CD14-positive monocyte (primary cell): ENCODE measurements at regions not wholly inside any gene's neighbourhood (a gene's known extent, or its start where the extent isn't known, plus 50 kb on each side); places are given as distances from the start of the nearest gene placed in this dataset.

ENCODE experiments used
- DNase-seq, 3 donors: peaks; one replicate each; pipeline ENCODE4 v3.0.0-alpha.2; 2011 to 2022
- H2AFZ ChIP-seq: 2 replicates; pipeline ENCODE4 v1.6.0; 2012; ENCODE audit warnings: mild to moderate bottlenecking, low read depth, low read length, inconsistent platforms; ENCODE audit not compliant: insufficient read depth, poor library complexity, severe bottlenecking
- H3K27ac ChIP-seq, 2 donors: 1 replicate in 1 of 2; 2 replicates in 1 of 2; pipeline ENCODE4 v1.5.1; 2012 to 2013; ENCODE audit warnings: low read length in 2 of 2, control low read depth in 1 of 2, inconsistent platforms in 1 of 2, low read depth in 1 of 2, mild to moderate bottlenecking in 1 of 2
- H3K27me3 ChIP-seq, 2 donors: one replicate each; pipeline versions ENCODE4 v1.6.0 to v1.6.1; 2011 to 2013; ENCODE audit warnings: low read length in 2 of 2; ENCODE audit not compliant: control insufficient read depth in 2 of 2, insufficient read depth in 2 of 2
- H3K36me3 ChIP-seq, 2 donors: replicated peaks in 1 of 2; 1 replicate in 1 of 2; 2 replicates in 1 of 2; pipeline versions ENCODE4 v1.5.1 to v1.6.1; 2012 to 2013; ENCODE audit warnings: low read length in 2 of 2, control low read depth in 1 of 2, inconsistent platforms in 1 of 2, mild to moderate bottlenecking in 1 of 2; ENCODE audit not compliant: insufficient read depth in 2 of 2, control insufficient read depth in 1 of 2
- H3K4me1 ChIP-seq, 2 donors: 1 replicate in 1 of 2; 2 replicates in 1 of 2; pipeline versions ENCODE4 v1.5.1 to v1.6.1; 2012 to 2013; ENCODE audit warnings: low read length in 2 of 2, control low read depth in 1 of 2, inconsistent platforms in 1 of 2, mild to moderate bottlenecking in 1 of 2, moderate library complexity in 1 of 2; ENCODE audit not compliant: insufficient read depth in 2 of 2, control insufficient read depth in 1 of 2
- H3K4me2 ChIP-seq: replicated peaks from 2 replicates; pipeline ENCODE3; 2012; ENCODE audit warnings: low read length, moderate library complexity, mild to moderate bottlenecking; ENCODE audit not compliant: poor library complexity, severe bottlenecking; ENCODE audit errors: extremely low read depth
- H3K4me3 ChIP-seq, 3 experiments: fragments of 200-600 bp in 1 of 3; sonication (generic) in 1 of 3; replicated peaks in 1 of 3; 1 replicate in 2 of 3; 2 replicates in 1 of 3; pipeline ENCODE4 v1.5.1; 2011 to 2013; ENCODE audit warnings: low read length in 3 of 3, mild to moderate bottlenecking in 3 of 3, control low read depth in 2 of 3, low read depth in 2 of 3, inconsistent platforms in 1 of 3, moderate library complexity in 1 of 3
- H3K79me2 ChIP-seq: 2 replicates; pipeline ENCODE4 v1.6.0; 2012; ENCODE audit warnings: mild to moderate bottlenecking, control low read depth, inconsistent platforms, low read length, moderate library complexity; ENCODE audit not compliant: insufficient read depth
- H3K9ac ChIP-seq: 2 replicates; pipeline ENCODE4 v1.6.0; 2017; ENCODE audit warnings: low read length, mild to moderate bottlenecking; ENCODE audit not compliant: insufficient read depth, poor library complexity, severe bottlenecking
- H3K9me3 ChIP-seq, 2 donors: replicated peaks in 1 of 2; 1 replicate in 1 of 2; 2 replicates in 1 of 2; pipeline versions ENCODE4 v1.5.1 to v1.6.1; 2012 to 2013; ENCODE audit warnings: low read length in 2 of 2, control low read depth in 1 of 2; ENCODE audit not compliant: control insufficient read depth in 1 of 2, insufficient read depth in 1 of 2
- H4K20me1 ChIP-seq: 2 replicates; pipeline ENCODE4 v1.6.0; 2012; ENCODE audit warnings: mild to moderate bottlenecking, low read length, control low read depth, moderate library complexity; ENCODE audit not compliant: insufficient read depth
- H3K27ac Mint-ChIP-seq, 7 donors: one replicate each; pipeline ENCODE4 v1.8.0; 2020; ENCODE audit warnings: mild to moderate bottlenecking in 7 of 7, mixed read lengths in 7 of 7, moderate library complexity in 6 of 7, inconsistent platforms in 2 of 7
- H3K27me3 Mint-ChIP-seq, 3 donors: one replicate each; pipeline ENCODE4 v1.8.0; 2021 to 2022; ENCODE audit warnings: low read depth in 3 of 3, mild to moderate bottlenecking in 3 of 3, mixed read lengths in 3 of 3, moderate library complexity in 3 of 3, inconsistent platforms in 1 of 3
- H3K36me3 Mint-ChIP-seq, 2 donors: one replicate each; pipeline ENCODE4 v1.8.0; 2020; ENCODE audit warnings: mixed read lengths in 2 of 2, inconsistent platforms in 1 of 2, mild to moderate bottlenecking in 1 of 2
- H3K4me1 Mint-ChIP-seq: one replicate; pipeline ENCODE4 v1.8.0; 2020; ENCODE audit warnings: mild to moderate bottlenecking, mixed read lengths
- H3K4me3 Mint-ChIP-seq, 2 donors: one replicate each; pipeline ENCODE4 v1.8.0; 2020; ENCODE audit warnings: mild to moderate bottlenecking in 2 of 2, mixed read lengths in 2 of 2, moderate library complexity in 1 of 2
- H3K9me3 Mint-ChIP-seq, 7 donors: one replicate each; pipeline ENCODE4 v1.8.0; 2020 to 2022; ENCODE audit warnings: mixed read lengths in 7 of 7, mild to moderate bottlenecking in 6 of 7, moderate library complexity in 6 of 7, inconsistent platforms in 2 of 7
- WGBS: methylation state at CpG from one replicate; pipeline ENCODE4 v1.1.5; 2013; ENCODE audit warnings: missing lambda C conversion rate; ENCODE audit not compliant: insufficient coverage; 5-methylcytosine and 5-hydroxymethylcytosine counted together
- intact Hi-C, 2 donors: fragments of 100-400 bp; cut with micrococcal nuclease; formaldehyde crosslinking; loops; one replicate each; pipeline versions ENCODE4 v1.15.0 to v1.15.1; 2023
- TF ChIP-seq, protein P1 (sequence below): fragments of 200-600 bp; IDR thresholded peaks from one replicate; pipeline ENCODE4 v1.8.0; 2022; ENCODE audit warnings: antibody characterized with exemption, mild to moderate bottlenecking

DNA sequence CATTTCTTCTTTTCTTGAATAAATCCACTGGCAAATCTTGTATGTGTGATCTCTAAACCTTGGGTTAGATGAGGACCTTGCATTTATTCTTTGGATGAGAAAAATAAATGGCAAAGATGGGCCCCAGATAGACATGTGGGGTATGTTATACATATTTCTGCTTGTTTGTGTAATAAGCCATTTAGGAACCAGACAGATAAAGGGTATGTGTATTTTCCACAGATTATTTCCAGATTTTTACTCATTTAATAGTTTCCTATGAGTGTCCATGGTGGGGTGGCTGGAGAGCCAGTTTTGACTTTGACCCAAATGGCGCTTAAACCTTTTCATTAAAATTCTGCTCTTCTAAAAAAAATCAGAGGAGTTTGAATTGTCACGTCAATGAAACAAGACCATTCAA, 102.8 kb downstream of the MYCN start:
- H3K4me1 Mint-ChIP-seq = no peaks in the 10 kb centered on the region
- H3K9me3 ChIP-seq = no peaks in the 10 kb centered on the region
- no peak overlapping the region for H3K27ac ChIP-seq
- H2AFZ ChIP-seq = no peak overlapping the region
- peaks cover 1 to 2% (median 2%) of the 10 kb centered on the region in 3 donors for H3K27me3 Mint-ChIP-seq
- no peak overlapping the region for H3K9ac ChIP-seq
- no peaks in the 10 kb centered on the region for H3K4me1 ChIP-seq
- WGBS = 83% methylated on average over 1 of the region's 2 CpGs
- DNase-seq = no peak
- H3K36me3 Mint-ChIP-seq = no peaks in the 10 kb centered on the region
- peaks cover 0 to 10% (median 3%) of the 10 kb centered on the region in 7 donors for H3K9me3 Mint-ChIP-seq
- no peak overlapping the region for H3K4me3 Mint-ChIP-seq
- TF ChIP-seq, protein P1, sequence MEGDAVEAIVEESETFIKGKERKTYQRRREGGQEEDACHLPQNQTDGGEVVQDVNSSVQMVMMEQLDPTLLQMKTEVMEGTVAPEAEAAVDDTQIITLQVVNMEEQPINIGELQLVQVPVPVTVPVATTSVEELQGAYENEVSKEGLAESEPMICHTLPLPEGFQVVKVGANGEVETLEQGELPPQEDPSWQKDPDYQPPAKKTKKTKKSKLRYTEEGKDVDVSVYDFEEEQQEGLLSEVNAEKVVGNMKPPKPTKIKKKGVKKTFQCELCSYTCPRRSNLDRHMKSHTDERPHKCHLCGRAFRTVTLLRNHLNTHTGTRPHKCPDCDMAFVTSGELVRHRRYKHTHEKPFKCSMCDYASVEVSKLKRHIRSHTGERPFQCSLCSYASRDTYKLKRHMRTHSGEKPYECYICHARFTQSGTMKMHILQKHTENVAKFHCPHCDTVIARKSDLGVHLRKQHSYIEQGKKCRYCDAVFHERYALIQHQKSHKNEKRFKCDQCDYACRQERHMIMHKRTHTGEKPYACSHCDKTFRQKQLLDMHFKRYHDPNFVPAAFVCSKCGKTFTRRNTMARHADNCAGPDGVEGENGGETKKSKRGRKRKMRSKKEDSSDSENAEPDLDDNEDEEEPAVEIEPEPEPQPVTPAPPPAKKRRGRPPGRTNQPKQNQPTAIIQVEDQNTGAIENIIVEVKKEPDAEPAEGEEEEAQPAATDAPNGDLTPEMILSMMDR = no peak
- no peak overlapping the region for H3K27ac Mint-ChIP-seq
- H3K4me3 ChIP-seq = no peak overlapping the region
- no peaks in the 10 kb centered on the region for H4K20me1 ChIP-seq
- no peaks in the 10 kb centered on the region for H3K79me2 ChIP-seq
- intact Hi-C loops = no loop called here
- no peak overlapping the region for H3K4me2 ChIP-seq
- H3K36me3 ChIP-seq = no peaks in the 10 kb centered on the region
- no peaks in the 10 kb centered on the region for H3K27me3 ChIP-seq

DNA sequence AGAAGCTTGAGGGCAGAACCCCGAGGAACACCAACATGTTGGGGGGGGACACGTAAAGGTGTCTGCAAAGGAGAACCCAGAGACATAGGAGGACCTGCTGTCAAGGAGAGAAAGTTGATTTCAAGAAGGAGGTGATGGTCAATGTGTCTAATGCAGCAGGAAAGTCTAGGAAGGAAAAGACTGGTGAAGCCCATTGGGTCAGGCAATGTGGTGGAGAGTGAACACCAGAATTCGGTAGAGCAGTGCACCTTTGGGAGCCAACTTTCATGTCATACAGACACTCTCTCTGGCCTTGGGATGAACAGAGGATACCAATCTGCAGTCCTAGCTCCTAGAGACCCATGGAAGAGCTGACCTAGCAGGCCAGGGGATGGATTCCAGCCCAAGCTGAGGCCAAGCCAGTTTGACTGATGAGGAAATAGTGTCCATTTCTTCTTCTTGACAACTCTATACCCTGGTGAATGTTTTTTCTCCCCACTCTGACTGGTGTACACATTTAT, 101.9 kb downstream of the MYCN start:
- Mint-ChIP-seq H3K9me3 (peaks cover 0 to 10% (median 3%) of the 10 kb centered on the region in 7 donors), H3K27me3 (peaks cover 1 to 2% (median 2%) of the 10 kb centered on the region in 3 donors), H3K27ac (no peak overlapping the region), H3K36me3 (no peaks in the 10 kb centered on the region), H3K4me3 (no peak overlapping the region), H3K4me1 (no peaks in the 10 kb centered on the region)
- no peak for DNase-seq
- Histone ChIP-seq H4K20me1 (no peaks in the 10 kb centered on the region), H3K9ac (no peak overlapping the region), H3K4me1 (no peaks in the 10 kb centered on the region), H3K79me2 (no peaks in the 10 kb centered on the region), H3K27ac (no peak overlapping the region), H3K36me3 (no peaks in the 10 kb centered on the region), H2AFZ (no peak overlapping the region), H3K9me3 (no peaks in the 10 kb centered on the region), H3K27me3 (no peaks in the 10 kb centered on the region), H3K4me2 (no peak overlapping the region), H3K4me3 (no peak overlapping the region)
- TF ChIP-seq, protein P1 = no peak
- WGBS = 90% methylated on average over 2 of the region's 3 CpGs
- intact Hi-C loops = no loop called here
